ENCODE measurements at regions not wholly inside any gene's neighbourhood (a gene's known extent, or its start where the extent isn't known, plus 50 kb on each side); places are given as distances from the start of the nearest gene placed in this dataset.

- TF ChIP-seq POLR2A (IDR thresholded peaks at IDR 0.05) (no peak), CTCF (IDR thresholded peaks at IDR 0.05) (no peak)
Measured at GRCh38 chr6:14722001-14722562, 523.8 kb upstream of the JARID2 start.

Data from sigmoid colon (tissue), 3 donors.